Retinal pigment epithelial cell (primary cell): ENCODE measurements at regions not wholly inside any gene's neighbourhood (a gene's known extent, or its start where the extent isn't known, plus 50 kb on each side); places are given as distances from the start of the nearest gene placed in this dataset.

Experiments used
- DNase-seq: peaks from one replicate; pipeline ENCODE4 v3.0.0-alpha.2; 2010; ENCODE audit warnings: low read depth
- H3K4me3 ChIP-seq: 2 replicates; pipeline ENCODE4 v1.5.1; 2011; ENCODE audit warnings: mild to moderate bottlenecking, low read length, control low read depth, moderate library complexity
- TF ChIP-seq, protein P1 (sequence below): conservative IDR thresholded peaks from 2 replicates; pipeline ENCODE4 v1.5.1; 2011; ENCODE audit warnings: low read depth, low read length, control low read depth, inconsistent platforms

GRCh38 chr2:60675301-60675700 lies 80.8 kb upstream of the PAPOLG start:
- H3K4me3 ChIP-seq: no peak overlapping the region
- TF ChIP-seq, protein P1, sequence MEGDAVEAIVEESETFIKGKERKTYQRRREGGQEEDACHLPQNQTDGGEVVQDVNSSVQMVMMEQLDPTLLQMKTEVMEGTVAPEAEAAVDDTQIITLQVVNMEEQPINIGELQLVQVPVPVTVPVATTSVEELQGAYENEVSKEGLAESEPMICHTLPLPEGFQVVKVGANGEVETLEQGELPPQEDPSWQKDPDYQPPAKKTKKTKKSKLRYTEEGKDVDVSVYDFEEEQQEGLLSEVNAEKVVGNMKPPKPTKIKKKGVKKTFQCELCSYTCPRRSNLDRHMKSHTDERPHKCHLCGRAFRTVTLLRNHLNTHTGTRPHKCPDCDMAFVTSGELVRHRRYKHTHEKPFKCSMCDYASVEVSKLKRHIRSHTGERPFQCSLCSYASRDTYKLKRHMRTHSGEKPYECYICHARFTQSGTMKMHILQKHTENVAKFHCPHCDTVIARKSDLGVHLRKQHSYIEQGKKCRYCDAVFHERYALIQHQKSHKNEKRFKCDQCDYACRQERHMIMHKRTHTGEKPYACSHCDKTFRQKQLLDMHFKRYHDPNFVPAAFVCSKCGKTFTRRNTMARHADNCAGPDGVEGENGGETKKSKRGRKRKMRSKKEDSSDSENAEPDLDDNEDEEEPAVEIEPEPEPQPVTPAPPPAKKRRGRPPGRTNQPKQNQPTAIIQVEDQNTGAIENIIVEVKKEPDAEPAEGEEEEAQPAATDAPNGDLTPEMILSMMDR: no peak
- DNase-seq: no peak

DNA sequence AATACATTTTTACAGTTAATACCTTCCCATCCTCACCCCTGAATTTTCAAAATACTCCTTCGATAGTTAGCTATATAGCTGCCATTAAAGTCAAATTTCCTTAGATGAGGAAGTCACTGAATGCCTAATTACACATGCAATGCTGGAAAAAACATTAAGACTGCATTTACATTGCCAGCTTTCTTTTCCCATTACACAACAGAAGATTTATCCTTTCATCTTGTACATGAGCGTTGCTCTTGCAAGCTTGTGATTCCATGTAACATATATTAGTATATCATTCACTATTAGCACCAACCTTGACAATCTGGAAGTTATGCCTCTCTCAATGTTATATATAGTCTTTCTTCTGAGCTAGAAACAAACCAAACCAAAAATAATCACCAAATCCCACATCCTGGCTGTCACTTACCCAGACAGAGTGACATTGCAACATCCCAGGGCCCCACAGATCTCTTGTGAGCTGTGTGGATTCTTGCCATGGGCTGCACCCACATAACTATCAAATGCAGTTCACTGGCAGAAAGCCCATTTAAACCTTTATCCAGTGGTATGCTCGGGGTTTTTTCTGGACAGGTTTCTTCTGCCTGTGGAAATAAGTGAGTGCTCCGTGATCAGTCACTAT lies 79.2 kb upstream of the PAPOLG start:
- no peak for DNase-seq
- TF ChIP-seq, protein P1: no peak
- H3K4me3 ChIP-seq: no peak overlapping the region

DNA sequence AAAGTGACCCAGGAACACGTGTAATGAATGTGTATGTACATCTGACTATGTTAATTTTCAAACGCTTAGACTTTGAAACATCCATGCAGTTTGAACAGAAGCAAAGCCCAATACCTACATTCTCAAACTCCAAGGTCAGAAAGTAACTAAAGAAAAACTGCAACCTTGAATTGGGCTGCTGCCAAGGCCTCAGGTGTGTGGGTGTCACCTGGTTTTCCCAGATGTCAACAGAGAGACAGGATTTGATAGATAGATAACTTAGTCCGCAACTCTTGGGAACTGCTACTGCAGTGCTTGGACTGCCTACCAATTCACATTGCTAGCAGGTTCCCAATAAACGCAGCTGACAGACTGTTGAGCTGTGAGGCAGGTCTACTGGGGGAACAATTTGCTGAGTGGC lies 78.7 kb upstream of the PAPOLG start:
- DNase-seq: no peak
- TF ChIP-seq, protein P1: no peak
- no peak overlapping the region for H3K4me3 ChIP-seq

DNA sequence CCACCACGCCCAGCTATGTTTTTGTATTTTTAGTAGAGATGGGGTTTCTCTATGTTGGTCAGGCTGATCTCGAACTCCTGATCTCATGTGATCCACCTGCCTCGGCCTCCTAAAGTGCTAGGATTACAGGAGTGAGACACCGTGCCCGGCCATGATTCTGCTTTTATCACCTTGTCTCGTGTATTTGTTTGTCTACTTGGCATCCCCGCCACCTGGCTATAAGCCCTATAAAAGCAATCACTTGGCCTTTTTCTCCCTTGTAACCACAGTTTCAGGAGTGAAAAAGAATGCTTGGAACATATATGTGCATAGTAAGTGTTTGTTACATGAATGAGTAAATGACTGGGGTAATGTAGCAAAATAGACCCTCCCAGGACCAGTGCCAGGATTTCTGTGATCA lies 77.5 kb upstream of the PAPOLG start:
- TF ChIP-seq, protein P1: no peak
- no peak for DNase-seq
- H3K4me3 ChIP-seq: no peak overlapping the region

- DNase-seq: no peak
- no peak overlapping the region for H3K4me3 ChIP-seq
- TF ChIP-seq, protein P1: no peak
Measured at GRCh38 chr2:60679036-60679780, 76.9 kb upstream of the PAPOLG start.

DNA sequence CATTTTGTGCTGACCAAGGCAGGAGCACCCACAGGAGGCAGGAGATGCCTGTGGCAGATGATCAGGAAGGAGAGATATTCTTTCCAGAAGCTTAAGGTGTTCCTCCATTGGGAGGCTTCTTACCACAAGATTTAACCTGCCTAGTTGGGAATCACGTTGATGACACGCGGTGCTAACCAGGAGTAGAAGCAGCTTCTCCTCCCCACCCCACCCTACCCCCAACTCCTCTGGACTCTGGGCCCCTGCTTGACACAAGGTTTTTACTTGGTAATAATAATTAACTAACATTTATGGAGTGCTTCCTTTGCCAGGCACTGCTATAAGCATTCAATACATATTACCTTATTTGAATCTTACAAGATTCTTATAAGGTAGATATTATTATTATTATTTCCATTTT lies 62.5 kb upstream of the PAPOLG start:
- DNase-seq: no peak
- TF ChIP-seq, protein P1: no peak
- no peak overlapping the region for H3K4me3 ChIP-seq

- TF ChIP-seq, protein P1: no peak
- no peak for DNase-seq
- no peak overlapping the region for H3K4me3 ChIP-seq
Measured at GRCh38 chr2:60695793-60696192, 60.3 kb upstream of the PAPOLG start.
